Left ventricle myocardium superior (tissue), 1 donor: ENCODE measurements at regions not wholly inside any gene's neighbourhood (a gene's known extent, or its start where the extent isn't known, plus 50 kb on each side); places are given as distances from the start of the nearest gene placed in this dataset.
"Not testable (repeated sequence)": the region's sequence is repeated elsewhere in the genome, so short reads cannot be mapped to it uniquely, and the experiment has no call there.

ENCODE experiments used
- ATAC-seq: fragments of 200-7000 bp; cut with Tn5 transposase; one replicate; pipeline ENCODE4 v1.9.1; 2020; ENCODE audit warnings: mild to moderate bottlenecking, moderate library complexity
- DNase-seq: peaks from one replicate; pipeline ENCODE4 v3.0.0-alpha.2; 2020
- intact Hi-C: fragments of 100-400 bp; cut with micrococcal nuclease; formaldehyde crosslinking; loops from one replicate; pipeline ENCODE4 v1.11.0; 2022
- donor health status: DM: no; HTN: yes; CAD: no; lungs with severe emphysema.

DNA sequence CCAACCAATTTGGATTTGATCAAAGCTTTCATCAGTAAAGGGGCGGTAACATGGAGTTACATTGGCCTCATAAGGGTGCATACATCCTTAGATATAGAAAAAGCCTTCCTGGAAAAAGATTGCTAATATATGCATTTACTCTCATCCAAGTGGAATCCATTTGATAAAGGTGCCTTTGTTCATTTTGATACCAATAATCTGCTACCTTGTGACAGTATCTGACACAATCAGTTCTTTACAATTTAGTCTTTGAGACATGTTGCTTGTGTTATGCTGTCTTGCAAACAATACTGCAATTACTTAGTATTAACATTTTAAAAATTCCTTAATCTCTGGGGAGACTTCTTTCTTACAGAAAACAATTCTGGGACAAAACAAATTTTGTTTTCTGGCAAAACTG is 654.4 kb upstream of the SLC35B3 start:
- DNase-seq (no peak), ATAC-seq (no peak)
- intact Hi-C loops: no loop called here

DNA sequence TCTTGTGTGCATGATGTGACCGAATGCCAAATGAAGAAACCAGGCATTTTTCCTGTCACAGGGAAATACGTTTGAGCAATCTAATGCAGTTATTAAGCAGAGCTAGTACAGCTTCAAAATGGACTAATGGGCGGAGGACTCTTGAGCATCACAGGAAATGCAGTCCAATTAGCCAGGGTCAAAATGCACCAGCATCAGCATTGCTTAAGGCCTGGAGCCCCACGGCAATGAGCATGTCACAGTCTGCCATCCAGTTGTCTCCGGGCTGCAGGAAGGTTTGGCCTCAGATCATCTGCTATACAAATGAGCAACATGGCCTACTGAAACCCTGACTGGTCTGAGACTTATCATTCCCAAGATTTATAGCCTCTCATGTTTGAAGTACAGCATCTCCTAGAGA is 652.1 kb upstream of the SLC35B3 start:
- DNase-seq: no peak

DNA sequence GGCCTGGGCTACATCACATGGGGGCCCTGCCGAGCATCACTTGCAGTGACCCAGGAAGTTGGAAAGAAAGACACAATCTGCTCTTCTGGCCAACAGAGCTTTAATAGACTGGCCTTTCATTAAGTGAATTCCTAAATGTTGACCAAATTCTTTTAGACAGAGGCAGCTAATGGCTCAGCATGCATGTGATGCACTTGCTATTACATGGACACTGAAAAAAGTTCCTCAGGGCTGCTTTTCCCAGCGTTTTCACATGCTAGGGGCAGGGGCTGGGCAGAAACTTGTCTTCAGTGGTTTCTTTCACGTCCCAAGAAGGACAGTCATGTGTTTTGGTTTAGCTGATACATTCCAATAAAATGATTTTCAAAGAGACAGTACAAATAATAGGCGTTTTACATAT is 651.0 kb upstream of the SLC35B3 start:
- intact Hi-C loops: no loop called here
- DNase-seq: no peak
- no peak for ATAC-seq

More for the DNA sequence above, 652.1 kb upstream of the SLC35B3 start:
- intact Hi-C loops: no loop called here
- ATAC-seq: no peak

DNA sequence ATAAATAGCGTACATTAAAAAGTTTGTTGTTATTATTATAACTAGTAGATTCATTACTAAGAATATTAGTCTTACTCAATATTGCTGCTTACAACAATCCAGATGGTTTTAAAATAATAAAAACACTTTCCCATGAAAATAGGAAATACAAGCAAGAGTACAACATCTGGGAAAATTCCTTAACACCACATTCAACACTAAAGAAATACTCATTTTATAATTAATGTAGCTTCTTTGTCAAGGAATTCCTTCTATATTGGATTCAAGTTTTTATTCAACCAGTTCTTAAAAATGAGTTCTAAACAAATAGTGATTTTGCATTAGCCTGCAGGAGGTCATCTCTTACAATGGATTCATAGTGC is 650.3 kb upstream of the SLC35B3 start:
- no peak for ATAC-seq
- intact Hi-C loops: no loop called here
- DNase-seq: no peak

DNA sequence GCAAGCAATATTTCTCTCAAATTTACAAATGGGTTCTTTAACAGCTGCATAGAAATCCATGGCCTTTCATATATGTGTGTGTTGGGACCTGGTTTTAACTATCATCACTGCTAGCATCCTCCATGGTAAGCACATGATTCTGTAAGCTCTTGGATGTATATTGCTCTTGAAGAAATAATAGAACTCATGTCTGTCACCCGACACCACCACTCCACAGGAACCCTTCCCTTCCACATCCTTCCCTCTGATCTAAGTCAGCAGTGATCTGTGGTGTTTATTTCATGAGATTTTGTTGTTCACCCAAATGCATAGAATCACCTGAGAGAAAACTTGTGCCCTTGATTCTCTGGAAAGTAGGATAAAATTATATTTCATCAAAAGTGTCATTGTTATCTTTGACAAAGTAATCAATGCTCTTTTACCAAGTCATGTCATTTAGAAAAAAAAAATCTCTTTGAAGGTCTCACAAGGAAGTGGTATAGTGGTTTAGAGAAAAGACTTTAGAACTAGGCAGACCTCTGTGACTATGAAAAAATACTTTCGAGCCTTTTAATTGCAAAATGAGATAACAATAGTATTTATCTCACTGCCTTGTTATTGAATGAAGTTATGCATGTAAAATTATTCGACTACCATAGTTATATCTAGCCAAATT is 649.8 kb upstream of the SLC35B3 start:
- ATAC-seq (no peak), DNase-seq (no peak)
- intact Hi-C loops: no loop called here

DNA sequence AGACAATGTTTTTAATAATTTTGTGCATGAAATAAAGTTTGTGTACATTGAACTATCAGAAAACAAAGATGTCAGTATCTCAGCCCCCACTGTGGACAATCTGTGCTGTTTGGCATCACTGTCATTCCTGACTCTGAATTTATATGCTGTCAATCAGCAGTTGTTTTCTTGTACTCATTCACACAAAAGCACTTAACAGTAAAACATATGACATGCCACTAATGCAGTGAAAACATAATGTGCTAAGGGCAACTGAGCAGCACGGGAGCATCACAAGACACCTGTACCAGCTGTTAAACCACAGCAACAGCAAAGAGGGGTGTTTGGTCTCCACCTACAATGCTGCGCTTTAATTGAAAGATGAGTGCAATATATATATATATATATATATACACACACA is 647.8 kb upstream of the SLC35B3 start:
- intact Hi-C loops: no loop called here
- DNase-seq: no peak
- no peak for ATAC-seq

DNA sequence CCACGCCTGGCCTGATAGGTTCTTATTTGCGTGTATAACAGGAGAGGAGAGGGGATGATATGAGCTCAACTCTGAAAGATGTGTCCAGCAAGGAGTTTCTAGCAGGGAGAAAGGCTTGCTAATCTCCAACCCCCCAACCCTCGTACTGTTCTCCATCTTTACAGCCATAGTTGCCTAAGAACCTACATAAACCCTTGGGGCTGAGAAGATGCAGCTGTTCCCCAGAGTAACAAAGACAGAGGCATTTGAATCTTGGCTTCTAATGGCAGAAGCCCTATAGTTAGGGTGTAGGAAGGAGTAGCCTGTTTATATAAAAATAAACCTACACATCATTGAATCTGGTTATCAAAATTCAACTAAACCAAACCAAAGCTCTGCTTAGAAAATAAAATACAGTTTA is 631.4 kb upstream of the SLC35B3 start:
- no peak for DNase-seq
- intact Hi-C loops: no loop called here
- ATAC-seq: no peak

DNA sequence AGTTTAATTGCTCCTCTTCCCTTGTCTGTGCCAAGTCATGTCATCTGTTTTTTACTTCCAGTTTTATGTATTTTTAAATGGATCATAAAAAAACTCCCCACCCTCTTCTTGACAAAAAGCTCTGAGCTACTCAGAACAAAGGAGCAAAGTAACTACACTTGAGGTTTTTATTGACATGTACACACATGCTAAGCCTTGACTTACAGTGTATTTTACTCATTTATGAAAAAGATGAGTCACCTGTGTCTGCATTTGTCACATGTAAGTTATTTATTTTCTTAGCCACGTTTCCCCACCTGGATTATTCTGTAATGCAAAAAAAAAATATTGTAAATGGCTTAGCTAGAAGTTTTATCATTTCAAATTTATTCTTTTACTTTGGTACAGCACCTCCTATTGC is 628.8 kb upstream of the SLC35B3 start:
- intact Hi-C loops: no loop called here
- DNase-seq (no peak), ATAC-seq (no peak)

DNA sequence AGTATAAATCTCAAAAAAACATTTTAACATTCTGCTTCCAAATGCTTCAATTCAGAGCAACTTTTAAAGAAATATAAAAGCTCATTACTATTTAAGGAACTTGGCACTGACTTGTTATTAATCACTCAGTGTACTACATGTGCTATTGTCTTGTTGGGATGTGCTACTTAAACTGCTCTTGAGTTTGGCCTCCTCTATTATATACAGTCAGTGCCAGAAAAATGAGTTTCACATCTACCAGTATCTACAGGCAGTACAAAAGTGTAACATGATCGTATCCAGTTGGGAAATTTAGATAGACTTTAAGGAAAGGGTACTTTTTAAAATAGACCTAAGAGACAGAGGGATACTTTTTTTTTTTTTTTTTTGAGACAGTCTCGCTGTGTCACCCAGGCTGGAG is 627.3 kb upstream of the SLC35B3 start:
- ATAC-seq (no peak), DNase-seq (no peak)
- intact Hi-C loops: no loop called here

DNA sequence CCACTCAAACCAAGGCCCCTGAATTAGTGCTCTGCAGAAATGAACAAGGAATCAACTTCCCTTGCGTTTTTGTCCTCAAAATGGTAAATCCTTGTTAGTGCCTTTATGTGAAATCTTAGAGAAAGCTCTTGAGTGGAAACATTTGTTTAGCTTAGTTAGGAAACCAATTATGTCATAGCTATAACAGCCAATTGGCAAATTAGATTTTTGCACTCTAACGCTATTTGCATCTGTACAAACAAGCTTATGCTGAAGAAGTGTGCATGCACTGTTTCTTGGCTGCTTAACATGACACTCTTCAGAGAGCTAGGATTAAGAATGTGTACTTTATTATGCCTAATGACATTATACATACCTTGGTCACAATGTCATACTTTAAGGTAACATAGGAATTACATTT is 622.6 kb upstream of the SLC35B3 start:
- DNase-seq (no peak), ATAC-seq (no peak)
- intact Hi-C loops: no loop called here

DNA sequence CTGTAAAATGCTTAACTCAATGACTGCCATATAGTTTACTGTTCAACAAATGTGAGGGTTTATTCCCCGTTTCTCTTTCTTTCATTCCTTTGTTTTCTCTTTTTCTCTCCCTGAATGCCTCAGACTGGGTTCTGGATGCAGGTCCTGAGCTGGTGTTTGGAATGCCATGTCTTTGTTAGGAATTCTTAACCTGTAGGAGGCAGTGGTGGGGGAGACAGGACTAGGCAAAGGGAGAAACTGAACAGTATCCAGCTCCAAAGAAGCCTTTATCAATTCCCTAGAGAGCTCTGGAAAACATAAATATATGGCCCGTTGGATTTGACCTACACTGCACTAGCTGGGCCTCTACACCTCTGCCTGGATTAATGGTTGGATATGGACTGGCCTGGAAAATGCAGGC is 621.2 kb upstream of the SLC35B3 start:
- ATAC-seq: no peak
- intact Hi-C loops: no loop called here
- no peak for DNase-seq

DNA sequence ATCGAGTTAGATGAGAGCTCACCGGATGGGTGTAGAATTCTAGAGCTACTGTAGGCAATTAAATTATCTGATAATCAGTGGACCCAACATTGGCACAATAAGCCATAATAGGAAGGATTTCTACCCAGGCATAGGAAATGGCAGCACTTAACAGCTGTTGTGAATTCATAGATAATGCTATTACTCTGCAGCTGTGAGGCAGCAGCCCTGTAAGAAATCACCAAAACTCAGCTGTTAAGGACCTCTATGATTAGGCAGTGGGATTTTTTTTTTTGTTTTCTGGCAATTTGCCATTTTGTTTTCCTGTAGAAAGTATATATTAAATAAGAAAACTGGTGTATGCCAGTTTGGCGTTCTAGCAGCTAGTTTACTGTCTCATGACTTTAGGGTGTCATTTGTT is 609.1 kb upstream of the SLC35B3 start:
- intact Hi-C loops: no loop called here
- DNase-seq: no peak
- ATAC-seq: no peak

DNA sequence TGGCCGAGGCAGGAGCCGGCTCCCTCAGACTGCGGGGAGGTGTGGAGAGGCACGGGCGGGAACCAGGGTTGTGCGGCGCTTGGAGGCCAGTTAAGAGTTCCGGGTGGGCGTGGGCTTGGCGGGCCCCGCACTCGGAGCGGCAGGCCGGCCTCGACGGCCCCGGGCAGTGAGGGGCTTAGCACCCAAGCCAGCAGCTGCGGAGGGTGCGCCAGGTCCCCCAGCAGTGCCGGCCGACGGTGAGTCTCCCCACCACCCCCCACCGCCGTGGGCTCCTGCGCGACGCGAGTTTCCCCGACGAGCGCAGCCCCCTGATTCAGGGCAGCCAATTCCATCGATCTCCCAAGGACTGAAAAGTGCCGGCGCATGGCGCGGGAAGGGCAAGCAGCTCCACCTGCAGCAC is 605.4 kb upstream of the SLC35B3 start:
- no peak for DNase-seq
- no peak for ATAC-seq
- intact Hi-C loops: no loop called here

DNA sequence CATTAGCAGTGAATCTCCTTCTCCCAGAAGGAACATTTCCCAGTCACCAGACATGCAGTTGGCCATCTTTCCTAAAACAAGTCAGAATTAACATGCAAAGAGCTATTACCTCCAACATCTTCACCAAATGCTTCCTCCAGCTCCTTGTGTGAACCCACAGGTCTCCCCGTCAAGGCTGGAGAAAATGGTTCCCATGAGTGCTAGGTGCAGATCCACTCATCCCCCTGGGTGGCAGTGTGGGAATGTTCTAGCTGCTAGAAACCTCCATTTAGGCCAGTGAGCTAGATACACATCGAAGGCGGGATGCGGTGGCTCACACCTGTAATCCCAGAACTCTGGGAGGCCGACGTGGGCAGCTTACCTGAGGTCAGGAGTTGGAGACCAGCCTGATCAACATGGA is 603.9 kb upstream of the SLC35B3 start:
- no peak for DNase-seq
- ATAC-seq: no peak
- intact Hi-C loops: no loop called here

DNA sequence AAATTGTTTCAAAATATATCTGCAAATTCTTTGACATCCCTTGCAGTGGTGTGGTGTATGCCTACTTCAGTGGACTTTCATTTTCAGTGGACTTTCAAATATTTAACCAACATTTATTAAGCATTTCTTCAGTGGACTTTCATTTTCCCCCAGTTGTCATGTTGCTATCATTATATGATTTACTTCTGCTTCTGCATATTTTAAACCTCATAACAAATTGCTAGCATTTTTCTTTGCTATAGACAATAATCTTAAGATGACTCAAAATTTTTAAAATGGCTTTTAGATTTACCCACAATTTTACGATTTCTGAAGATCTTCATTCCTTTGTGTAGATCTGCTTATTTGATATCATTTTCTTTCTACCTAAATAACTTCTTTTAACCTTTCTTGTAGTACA is 592.7 kb upstream of the SLC35B3 start:
- ATAC-seq (no peak), DNase-seq (no peak)
- intact Hi-C loops: no loop called here

DNA sequence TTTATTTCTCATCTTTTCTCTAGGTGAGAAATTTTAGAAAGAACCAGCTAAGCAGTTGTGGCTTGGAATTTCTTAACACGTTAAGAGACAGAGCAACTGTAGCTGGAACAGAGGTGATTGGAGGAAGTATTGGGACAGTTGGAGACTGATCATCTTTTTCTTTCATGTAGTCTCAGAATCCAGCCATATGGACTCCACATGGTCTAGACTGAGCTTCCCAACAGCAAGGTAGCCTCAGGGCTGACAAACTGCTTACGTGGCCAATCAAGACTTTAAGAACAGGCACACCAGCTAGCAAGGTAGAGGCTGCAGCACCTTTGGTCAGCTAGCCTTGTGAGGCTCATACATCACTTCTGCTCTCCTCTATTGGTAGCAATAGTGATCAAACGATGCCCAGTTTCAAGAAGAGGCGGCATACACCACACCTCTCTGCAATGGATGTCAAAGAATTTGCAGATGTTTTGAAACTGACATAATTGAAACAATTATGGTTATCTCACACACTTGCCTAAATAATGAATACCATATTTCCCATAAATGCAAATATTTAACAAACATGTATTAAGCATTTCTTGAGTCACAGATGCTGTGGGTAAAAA is 590.5 kb upstream of the SLC35B3 start:
- ATAC-seq: no peak
- DNase-seq: no peak
- intact Hi-C loops: no loop called here

DNA sequence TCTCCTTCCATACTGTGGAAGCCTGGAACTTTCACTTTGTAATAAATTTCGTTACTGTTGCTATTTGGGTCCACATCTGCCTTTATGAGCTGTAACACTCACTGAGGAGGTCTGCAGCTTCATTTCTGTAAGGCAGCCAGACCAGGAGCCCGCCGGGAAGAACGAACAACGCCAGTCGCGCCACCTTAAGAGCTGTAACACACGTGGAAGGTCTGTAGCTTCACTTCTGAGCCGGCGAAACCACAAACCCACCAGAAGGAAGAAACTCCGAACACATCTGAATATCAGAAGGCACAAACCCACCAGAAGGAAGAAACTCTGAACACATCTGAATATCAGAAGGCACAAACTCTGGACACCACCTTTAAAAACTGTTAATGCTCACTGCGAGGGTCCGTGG is 589.9 kb upstream of the SLC35B3 start:
- ATAC-seq (no peak), DNase-seq (no peak)
- intact Hi-C loops: no loop called here

DNA sequence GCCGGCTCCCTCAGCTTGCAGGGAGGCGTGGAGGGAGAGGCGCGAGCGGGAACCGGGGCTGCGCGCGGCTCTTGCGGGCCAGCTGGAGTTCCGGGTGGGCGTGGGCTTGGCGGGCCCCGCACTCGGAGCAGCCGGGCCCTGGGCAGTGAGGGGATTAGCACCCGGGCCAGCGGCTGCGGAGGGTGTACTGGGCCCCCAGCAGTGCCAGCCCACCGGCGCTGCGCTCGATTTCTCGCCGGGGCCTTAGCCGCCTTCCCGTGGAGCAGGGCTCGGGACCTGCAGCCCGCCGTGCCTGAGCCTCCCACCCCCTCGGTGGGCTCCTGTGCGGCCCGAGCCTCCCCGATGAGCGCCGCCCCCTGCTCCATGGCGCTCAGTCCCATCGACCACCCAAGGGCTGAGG is 588.9 kb upstream of the SLC35B3 start:
- ATAC-seq, DNase-seq, intact Hi-C loops: not testable (repeated sequence)

DNA sequence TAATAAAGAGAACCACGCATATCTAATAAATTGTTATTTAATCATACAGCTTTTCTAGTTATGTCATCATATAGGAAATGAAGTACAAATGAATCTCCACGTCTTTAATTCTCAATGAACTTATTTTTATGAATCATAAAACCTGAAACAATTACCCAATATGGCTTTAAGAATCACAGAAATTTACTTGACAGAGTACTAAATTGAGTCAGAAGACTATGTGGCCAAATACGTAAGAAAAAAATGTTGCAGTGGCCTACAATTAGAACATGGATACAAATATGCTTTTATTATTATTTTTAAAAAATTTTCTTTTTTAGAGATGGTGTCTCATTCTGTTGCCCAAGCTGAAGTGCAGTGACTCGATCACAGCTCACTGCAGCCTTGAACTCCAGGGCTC is 584.7 kb upstream of the SLC35B3 start:
- intact Hi-C loops: no loop called here
- DNase-seq (no peak), ATAC-seq (no peak)

DNA sequence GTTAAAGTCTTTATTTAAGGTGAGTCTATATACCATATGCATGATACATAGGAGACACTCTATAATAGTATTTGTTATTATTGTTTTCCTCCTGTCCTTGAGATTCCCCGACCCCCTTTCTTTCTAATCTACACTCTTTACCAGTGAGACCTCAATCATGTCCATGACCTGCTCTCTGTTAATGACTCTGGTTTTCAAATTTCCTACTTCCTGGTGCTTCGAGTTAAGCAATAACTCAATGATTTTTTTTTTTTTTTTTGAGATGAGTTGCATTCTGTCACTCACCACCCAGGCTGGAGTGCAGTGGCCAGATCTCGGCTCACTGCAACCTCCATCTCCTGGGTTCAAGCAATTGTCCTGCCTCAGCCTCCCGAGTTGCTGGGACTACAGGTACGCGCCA is 574.6 kb upstream of the SLC35B3 start:
- intact Hi-C loops: no loop called here
- DNase-seq (no peak), ATAC-seq (no peak)

DNA sequence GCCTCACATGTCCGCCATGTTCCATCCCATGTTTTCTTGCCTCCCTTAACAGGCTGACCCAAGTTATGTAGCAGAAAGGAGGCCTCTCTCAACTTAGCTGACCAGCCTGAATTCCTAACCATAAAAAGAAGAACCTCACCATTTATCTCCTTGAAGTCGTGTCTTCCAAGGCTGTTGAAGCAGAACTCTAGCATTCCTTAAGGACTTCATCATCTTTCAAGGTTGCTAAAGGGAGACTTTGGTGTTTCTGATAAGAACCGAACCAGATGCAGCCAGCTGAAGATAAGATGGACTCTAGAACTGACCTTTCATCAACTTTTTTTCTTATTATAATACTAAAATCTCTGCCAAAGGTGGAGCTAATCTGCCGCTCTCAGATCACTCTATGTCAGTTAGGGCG is 571.7 kb upstream of the SLC35B3 start:
- intact Hi-C loops: no loop called here
- ATAC-seq (no peak), DNase-seq (no peak)

DNA sequence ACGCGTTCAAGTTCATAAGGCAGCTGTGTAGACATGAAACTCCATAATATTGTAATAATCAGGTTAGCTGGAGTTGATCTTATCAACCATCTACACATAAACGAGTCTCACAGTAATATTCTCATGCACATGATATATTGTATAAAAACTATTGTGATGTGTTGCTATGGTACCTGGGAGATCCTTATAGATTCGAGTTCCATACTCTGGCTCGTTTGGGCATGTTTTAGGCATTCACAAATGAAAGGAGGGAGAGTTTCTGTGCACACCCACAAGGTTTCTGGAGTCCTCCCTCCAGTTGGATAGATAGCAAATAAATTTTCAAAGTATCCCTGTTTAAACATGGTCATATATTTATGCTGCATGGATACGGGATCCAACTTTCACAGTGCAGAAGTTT is 567.5 kb upstream of the SLC35B3 start:
- ATAC-seq (no peak), DNase-seq (no peak)
- intact Hi-C loops: no loop called here
